Suppressor macrophage treated with lipopolysaccharide for 4 hours (primary cell): ENCODE measurements at regions not wholly inside any gene's neighbourhood (a gene's known extent, or its start where the extent isn't known, plus 50 kb on each side); places are given as distances from the start of the nearest gene placed in this dataset.
"Not testable (repeated sequence)": the region's sequence is repeated elsewhere in the genome, so short reads cannot be mapped to it uniquely, and the experiment has no call there.

Experiments used
- DNase-seq: peaks from one replicate; pipeline ENCODE4 v3.0.0-alpha.2; 2020

DNA sequence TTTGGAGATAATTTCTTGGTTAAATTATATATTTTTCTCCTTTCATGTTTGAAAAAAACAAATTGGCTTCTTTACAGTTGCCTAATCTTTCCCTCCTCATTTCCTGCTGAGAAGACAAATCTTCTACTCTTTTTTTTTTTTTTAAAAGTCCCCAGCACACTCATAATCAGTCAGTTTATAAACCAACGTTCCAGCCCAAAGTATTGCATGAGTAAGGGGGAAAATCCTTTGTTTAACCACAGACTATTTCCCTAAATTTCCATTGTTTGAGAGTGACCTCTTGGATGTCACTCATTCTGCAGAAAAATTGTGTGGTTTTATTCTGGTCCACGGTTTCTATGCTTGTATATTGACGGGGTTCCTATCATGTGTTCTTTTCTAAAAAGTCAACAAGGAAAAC is 55.1 kb upstream of the TLR4 start:
- peak; percentile 71 for DNase-seq

DNA sequence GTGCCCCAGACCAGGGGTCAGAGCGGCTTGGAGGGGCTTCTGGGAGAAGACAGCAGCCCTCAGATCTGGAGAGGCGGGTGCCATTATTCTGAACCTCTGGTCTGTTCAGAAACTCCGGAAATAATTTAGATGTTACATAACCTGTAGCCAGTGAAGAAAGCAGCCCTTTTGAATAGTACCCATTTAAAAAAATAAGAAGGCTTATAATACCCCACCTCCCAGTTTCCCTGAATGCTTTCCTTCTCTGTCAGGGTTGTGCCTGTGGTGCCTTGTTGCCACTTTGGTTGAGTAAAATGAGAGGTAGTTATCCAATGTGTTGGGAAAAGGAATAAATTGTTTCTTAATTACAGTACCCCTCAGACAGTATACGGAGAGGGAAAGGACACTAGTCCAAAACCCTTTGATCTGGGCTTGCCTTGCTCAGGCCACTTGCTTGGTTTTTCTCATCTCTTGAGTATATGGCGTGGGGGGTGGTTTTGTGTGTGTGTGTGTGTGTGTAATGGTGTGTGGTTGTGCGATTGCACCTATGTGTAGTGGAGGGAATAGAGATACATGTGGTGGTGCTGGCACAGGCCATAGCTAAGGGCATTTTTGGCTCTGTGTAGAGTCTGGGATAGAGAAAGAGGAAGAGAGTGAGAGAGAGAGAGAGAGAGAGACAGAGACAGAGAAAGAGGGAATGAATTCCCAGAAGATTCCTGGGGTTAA is 59.1 kb upstream of the TLR4 start:
- peak; percentile 8 for DNase-seq

DNA sequence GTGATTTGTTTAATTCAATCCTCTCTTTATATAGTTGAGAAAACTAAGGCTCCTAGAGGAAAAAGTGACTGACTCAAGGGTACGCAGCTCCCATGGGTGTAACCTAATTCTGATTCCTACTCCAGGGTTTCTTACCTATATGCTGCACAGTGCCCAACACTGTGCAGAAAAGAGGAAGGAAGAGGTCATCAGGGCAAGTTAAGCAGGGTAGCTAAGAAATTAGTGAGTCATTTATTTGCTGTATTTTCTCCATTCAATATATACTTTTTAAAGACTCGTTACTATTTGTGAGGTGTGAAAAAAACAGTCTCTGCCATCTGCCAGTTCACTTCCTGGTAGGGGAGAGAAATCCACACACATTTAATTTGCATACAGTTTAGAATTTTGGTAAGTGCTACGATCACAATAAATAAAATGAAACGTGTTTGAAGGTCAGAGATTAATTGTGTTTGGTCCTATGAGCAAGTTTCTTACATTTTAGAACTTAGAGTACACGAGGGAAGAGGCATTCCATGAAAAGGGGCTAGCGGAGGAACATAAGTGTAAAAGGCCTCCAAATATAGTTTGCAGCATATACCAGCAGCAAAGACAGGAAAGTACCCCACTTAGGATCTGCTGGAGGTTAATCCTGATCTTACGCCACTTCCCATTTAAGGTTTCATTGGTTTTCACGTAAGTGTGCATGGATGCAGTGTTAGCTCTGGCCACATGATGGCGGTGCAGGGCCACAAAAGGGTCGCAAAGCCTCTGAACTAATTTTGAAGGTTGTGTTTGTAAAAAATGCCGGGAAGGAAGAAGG is 59.9 kb upstream of the TLR4 start:
- peak; percentile 86 for DNase-seq

DNA sequence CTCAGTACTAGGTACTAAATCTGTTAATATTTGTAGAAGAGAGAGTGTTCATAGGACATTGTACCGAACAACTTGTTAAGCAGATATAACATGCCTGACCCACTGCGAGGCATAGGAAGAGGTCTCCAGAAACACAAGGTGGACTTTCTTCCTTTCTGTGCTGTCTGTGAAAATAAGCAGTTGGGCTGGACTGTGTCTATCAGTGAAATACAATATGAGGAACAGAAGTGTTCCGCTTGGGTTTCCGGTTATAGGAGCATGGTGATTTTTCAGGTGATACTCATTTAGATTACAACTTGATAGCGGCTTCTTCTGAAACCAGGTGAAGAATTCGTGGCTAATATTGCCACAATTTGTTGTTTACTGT is 60.9 kb upstream of the TLR4 start:
- DNase-seq: no peak

DNA sequence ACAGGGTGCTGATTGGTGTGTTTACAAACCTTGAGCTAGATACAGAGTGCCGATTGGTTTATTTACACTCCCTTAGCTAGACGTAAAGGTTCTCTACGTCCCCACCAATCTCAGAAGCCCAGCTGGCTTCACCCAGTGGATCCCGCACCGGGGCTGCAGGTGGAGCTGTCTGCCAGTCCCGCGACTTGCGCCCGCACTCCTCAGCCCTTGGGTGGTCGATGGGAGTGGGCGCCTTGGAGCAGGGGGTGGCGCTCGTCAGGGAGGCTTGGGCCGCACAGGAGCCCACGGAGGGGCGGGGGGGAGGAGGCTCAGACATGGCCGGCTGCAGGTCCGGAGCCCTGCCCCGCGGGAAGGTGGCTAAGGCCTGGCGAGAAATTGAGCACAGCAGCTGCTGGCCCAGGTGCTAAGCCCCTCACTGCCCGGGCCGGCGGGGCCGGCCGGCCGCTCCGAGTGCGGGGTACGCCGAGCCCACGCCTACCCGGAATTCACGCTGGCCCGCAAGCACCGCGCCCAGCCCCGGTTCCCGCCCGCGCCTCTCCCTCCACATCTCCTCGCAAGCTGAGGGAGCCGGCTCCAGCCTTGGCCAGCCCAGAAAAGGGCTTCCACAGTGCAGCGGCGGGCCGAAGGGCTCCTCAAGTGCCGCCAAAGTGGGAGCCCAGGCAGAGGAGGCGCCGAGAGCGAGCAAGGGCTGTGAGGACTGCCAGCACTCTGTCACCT is 61.5 kb upstream of the TLR4 start:
- DNase-seq: not testable (repeated sequence)

DNA sequence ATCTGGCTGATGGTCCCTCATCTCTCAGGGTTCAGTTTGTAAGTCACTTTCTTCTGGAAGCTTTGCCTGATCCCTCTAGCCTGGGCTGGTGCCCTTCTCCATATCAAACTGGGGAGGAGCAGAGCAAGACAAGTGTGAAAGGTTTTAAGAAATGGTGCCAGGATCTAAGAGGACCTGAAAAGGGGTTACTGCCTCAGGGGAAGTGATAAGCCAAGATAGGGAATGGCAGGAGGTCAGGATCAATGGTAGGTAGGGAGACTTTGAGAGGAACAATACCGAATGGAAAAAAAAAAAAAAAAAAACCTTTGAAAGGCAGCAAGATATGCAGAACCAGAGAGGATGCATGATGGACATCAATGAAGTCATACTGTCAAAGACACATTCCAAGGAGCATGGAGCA is 67.5 kb upstream of the TLR4 start:
- no peak for DNase-seq

DNA sequence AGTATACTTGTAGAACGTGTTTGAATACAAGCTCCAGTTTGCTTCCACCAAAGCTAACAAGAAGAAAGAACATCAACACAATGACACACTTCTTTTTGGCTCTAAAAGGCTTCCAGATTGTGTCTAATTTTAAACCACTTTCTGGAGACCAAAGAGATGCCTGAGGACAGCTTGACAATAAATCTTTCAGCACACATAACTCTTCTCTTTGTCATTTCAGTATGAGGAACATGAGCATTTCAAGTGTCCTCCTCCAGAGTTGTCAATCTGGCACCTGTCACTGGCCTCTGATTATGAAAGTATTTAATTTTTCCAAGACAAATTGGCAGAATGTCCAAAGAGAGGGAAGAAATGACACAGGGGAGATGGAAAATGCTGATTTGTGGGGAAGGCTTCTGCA is 79.0 kb upstream of the TLR4 start:
- no peak for DNase-seq

DNA sequence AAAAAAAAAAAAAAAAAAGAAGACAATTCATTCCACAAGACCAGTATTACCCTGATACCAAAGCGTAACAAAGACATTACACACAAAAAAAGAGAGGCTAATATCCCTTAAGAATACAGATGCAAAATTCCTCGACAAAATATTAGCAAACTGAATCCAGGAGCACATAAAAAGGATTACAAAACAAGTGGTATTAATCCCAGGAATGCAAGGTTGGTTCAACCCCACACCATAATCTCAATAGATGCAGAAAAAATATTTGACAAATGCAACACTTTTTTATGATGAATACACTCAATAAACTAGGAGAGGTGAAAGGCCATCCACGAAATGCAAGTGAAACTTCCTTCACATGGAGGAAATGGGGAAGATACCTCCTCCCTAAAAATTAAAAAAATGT is 80.1 kb upstream of the TLR4 start:
- DNase-seq: no peak

DNA sequence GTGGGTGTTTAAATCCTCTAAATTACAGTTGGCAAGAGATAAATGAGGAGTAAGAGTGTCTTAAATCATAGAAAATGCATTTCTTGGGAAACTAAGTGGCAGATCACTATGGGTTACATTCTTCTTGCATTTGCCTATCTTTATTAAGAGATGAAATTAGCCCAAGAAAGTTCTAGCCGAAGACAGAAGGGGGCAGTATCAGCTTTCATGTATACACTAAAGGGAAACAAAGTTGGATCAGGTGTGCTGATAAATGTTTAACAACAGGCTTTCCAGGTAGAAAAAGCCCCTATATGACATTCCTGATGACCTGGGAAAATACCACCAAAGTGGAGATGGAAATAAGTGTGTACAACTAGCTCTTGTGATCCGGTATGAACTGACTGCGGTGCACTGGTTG is 81.9 kb upstream of the TLR4 start:
- DNase-seq: no peak

DNA sequence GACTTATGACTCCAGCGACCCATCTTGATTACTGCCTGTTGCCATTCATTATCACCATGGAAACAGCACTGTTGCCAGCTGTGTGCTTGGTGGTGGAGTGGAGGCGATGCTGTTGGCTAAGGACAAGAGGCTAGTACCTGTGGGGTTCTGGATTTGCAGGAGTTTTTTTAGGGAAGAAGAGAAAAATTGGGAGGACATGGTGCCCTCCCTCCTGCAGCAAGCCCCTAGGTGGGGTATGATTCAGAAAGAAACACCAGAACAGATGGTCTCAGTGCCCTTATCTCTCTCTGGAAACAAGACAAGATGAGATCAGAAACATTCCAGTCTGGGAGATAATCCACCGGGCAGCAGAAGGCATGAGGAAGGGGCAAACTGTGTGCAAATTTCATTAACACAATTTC is 87.8 kb upstream of the TLR4 start:
- no peak for DNase-seq

DNA sequence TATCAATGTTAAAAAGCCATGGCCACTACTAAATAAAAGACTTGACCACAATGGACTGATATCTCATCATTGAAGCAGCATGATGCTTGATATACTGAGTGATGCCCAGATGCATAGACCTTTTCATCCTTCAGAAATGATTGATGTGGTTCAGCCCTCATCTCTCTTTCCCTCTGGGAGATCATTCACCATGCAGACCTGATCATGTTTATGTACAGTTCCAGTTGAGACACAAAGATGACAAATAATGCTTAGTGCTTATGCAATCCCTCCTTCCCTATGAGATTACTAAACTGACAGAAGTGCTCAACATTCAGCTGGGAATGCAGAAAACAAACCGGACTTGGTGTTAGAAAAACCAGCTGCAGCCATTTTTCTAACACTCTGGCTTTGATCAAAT is 91.9 kb upstream of the TLR4 start:
- DNase-seq: no peak

DNA sequence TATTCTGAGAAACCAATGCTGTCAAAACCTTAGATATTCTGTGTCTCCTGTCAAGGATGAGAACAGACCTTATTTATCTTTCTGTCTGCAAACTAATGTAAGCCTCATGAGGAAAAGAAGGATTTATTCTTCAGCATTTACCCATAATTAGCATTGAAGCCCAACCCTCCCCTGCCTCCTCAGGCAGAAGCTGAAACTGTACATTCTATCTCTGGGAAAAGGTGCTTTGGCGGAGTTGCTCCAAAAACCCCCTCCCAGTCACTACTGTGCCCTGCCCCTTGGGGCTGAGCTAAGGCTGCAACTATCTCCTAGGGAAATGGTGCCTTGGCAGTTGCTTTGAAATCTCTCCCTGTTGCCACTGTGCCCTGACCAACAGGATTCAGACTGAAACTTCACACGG is 106.2 kb upstream of the TLR4 start:
- no peak for DNase-seq

DNA sequence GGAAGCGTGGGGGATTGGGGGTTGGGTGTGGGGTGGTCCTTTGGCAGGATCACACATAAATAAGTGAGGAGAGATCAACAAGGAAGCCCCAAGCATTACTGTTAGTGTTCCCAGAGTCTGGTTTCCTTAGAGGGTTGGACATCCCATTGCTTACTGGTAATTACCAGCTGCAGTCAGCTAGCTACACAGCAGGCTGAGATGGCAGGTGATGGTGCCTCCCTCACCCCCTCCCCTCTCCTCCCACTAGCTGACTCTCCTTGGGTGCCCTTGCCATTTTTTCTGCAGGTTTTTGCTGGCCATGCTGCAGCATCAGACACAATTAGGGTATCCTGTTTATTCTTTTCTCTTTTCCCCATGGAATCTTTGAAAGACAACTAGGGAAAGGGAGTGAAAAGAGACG is 107.5 kb upstream of the TLR4 start:
- DNase-seq: no peak

DNA sequence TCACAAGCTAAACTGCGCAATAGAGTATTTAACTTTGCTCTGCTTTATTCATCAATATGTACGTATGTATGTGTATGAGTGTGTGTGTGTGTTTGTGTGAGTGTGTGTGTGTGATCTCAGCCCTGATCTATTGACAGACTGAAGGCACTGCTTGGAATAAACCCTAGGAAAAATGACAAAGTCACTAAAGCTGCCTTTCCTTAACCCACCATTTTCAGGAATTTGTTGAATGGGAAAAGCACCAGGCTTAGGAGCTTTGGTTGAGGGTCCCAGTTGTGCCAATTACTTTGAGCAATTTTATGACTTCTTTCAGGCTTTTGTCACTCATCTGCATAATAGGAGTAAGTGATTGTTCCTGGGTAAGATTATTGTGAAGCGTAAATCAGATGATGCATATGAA is 108.6 kb upstream of the TLR4 start:
- no peak for DNase-seq

DNA sequence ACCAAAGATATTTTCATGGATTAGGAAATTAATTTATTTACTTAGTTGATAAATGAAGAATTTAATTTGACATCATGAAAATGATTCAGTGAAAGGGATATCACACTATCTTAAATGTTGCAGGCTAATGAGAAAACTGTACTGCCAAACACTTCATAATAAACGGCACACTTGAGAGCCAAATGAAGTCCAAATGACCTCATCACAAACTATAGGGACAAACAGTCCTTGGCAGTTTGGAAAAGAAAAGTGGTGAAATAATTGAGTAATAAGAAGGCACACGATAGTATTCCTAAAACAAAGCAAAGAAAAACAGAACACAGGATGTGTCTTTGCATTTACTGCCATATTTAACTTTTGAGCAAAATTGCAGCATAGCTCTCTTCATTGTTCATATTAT is 116.9 kb upstream of the TLR4 start:
- DNase-seq: no peak

DNA sequence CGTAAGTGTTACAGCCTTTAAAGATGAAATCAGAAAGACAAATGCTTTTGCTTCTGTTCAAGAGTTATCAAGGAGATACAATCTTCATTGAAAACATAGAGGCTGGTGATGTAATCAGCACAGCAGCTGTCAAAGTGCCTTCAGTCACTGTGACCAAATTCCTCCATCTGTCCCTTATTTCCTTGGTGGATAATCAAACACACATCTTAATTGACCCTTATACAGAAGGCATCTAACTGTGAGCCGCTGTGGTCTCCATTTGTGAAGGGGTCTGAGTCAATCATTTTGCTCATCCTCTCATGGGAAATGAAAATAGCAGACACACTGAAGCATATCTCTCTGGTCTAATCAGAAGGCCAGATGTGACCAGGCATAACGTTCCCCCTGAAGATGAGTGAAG is 130.1 kb upstream of the TLR4 start:
- no peak for DNase-seq

DNA sequence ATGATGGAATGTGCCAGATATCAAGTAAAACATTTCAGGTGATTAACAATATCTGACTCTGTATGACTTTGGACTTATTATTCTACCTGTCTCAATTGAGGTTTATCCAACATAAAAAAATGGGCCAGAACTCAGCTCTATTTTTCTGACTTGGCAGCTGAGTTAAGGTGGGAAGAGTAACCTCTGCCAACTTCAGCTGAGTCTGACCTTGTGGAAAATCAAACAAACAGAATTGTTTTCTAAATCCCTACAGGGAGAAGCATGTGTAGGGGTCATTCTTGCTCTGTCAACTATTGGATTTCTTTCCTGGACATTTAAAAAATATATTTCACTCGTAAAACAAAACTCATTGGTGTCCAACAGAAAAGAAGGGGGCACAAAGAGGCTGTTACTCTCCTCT is 139.4 kb upstream of the TLR4 start:
- DNase-seq: no peak

DNA sequence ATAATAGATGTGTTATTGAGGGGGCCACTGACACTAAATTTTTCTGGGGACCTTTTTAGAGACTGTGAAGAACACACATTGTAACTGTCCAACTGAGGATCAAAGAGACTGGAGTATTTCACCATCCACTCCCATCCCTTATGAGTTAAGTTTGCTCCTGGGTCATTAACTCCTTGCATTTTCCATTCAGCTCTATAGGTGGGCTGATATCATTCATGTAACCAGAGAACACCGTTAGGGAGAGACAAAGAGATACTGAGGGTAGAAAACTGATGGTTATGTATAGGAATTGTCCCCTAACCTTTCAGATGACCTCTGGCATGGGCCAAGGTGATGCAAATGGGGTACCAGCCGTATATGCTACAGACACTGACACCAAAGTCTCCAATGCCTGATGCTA is 142.4 kb upstream of the TLR4 start:
- no peak for DNase-seq

DNA sequence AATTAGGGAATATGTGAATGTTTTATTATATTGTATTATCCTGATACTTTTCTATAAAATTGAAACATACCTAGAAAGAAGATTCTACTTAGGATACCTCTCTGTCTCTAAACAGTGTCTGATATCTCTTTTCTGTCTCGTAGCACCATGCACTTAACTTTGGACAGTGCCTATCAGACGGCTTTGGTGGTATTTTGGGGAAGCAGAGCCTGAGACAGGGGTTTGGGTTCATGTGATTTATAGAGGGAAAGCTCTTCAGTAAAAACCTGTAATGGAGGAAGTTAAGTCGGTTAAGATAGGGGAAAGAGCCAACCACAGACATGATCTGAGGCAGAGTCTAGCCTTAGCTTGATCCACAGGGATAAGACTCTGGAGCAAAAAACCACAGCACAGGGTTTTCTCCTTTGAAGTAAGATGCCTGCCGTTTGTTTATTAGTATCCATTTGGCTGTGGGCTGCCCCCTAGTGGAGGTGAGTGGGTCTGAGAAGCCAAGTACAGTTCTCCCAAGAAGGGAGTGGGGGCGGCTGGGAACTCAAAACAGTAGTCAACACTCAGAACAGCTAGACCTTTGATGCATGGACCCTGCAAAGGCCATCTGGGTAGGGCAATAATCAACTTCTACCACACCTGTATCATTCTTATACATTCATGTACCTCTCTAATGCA is 141.2 kb upstream of the ASTN2 start:
- peak; percentile 50 for DNase-seq

DNA sequence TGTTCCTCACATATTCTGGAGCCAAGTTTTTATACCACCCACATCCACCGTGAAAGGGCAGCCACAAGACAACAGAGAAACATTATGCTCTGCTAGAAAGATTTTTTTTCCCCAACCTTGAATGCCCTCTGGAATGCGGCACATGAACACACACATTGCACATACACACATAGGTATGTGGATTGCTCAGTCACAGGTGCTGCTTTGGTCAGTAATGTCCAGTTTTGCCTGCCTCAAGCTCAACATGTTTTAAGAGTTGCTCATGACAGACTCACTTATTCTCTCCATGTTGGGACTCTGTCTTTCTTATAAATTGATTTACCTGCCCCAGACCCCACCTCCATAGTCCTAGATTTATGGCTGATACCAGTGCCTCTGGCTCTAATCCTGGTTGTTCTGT is 138.0 kb upstream of the ASTN2 start:
- no peak for DNase-seq

DNA sequence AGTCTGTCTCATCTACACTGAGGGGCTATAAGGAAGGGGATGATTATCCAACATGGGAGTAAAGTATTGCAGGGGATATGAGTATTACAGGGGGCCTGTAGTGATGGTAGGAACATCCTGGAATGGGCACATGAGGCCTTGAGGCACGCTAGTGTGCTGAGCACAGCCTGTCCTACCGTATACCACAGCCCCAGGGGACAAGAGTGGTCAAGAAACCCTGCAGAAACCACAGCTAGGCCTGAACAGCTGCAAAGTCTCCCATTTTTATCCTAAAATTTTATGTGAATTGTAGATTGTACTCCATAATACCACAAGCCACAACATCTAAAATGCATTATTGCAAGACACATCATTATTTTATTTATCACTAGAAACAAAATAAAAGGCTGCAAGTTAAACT is 136.3 kb upstream of the ASTN2 start:
- DNase-seq: no peak

DNA sequence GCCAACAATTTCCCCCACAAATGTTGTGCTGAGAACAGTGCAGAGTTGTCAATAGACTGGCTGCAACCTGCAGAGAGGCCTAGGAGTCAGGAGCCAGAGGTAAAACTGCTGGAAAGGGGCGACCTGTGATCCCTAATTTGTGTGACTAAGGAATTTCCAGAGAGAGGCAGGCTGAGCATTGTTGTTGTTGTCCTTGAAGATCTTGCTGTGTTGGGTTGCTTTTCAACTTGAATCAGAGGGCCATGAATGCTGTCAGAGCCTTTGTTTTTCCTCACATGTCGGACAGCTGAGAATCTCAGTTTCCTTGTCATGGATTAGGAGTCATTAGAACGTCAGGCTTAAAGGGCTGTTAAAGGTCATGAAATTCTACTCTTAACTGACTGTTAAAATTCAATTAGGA is 134.6 kb upstream of the ASTN2 start:
- no peak for DNase-seq

DNA sequence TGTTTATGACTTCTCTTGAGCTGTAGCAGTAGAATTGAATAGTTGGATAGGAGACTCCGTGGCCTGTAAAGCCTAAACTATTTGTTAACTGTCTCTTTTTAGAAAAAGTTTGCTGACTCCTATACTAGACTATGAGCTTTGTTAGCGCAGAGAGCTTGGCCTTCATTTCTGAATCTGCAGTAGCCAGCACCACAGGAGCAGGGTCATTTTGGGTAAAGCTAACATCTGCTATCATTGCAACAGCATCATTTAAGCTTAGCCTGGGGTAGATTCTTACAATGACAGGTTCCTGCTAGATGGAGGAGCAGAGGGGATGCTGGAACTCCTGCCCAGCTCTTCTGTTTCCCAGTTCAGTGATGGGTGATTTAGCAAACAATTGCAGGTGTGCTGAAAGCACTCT is 133.7 kb upstream of the ASTN2 start:
- no peak for DNase-seq

DNA sequence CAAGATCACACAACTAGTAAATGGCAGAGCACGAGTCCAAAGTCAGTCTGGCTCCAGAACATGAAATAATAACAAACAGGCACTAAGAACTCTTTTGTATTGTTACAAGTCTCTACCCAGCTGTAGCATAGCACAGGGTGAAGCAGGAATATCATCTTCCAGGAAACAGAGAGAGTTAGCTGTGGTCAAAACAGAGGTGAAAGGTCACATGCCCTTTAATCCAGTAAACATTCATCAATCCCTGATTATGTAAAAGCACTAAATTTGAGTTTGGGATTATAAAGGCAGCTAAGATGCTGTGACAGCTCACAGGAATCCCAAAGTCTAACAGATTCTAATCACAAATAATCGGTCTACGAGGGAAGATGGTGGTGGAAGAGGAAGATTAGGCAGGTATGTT is 133.0 kb upstream of the ASTN2 start:
- no peak for DNase-seq
